Muscle layer of colon (tissue), 2 donors: ENCODE measurements at regions not wholly inside any gene's neighbourhood (a gene's known extent, or its start where the extent isn't known, plus 50 kb on each side); places are given as distances from the start of the nearest gene placed in this dataset.

Experiments
- H3K27ac ChIP-seq: one replicate; pipeline ENCODE4 v1.7.0; 2013; ENCODE audit warnings: low read depth, mild to moderate bottlenecking, low read length, moderate library complexity
- H3K27me3 ChIP-seq, 2 donors: one replicate each; pipeline ENCODE4 v1.7.0; 2013; ENCODE audit warnings: low read length in 2 of 2, mild to moderate bottlenecking in 2 of 2; ENCODE audit not compliant: insufficient read depth in 2 of 2, control insufficient read depth in 1 of 2
- H3K36me3 ChIP-seq: one replicate; pipeline ENCODE4 v1.7.0; 2013; ENCODE audit warnings: mild to moderate bottlenecking, low read length; ENCODE audit not compliant: insufficient read depth
- H3K4me1 ChIP-seq: one replicate; pipeline ENCODE4 v1.7.0; 2013; ENCODE audit warnings: mild to moderate bottlenecking, low read length; ENCODE audit not compliant: insufficient read depth
- H3K4me3 ChIP-seq, 2 donors: one replicate each; pipeline ENCODE4 v1.7.0; 2013; ENCODE audit warnings: low read length in 2 of 2, low read depth in 1 of 2, mild to moderate bottlenecking in 1 of 2, moderate library complexity in 1 of 2
- H3K9ac ChIP-seq: one replicate; pipeline ENCODE4 v1.7.0; 2013; ENCODE audit warnings: low read length
- H3K9me3 ChIP-seq: one replicate; pipeline ENCODE4 v1.7.0; 2013; ENCODE audit warnings: mild to moderate bottlenecking, low read length
- donor health status: abdominal sarcoma.
- donor health status: Adenocarcinoma of cecum.

DNA sequence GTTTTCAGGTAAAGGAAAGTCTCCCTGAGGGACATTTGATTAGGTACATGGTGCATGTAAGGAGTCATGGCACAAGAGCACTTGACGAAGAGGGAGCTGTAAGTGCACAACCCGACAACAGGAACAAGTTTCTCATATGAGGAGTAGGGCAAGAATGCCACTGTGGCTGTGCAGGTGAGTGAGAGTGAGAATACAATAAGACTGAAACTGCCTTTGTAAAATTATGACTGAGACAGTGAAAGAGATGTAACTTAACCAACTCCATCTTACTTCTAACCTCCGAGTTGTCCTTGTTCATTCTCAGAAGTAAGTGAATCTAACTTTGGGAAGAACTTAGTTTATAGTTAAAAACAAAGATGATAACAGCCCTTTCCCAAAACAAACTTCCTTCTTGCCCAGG is 1025.8 kb upstream of the CNTNAP5 start:
- no peak overlapping the region for H3K9ac ChIP-seq
- H3K27ac ChIP-seq, result no peak overlapping the region
- H3K27me3 ChIP-seq, result no peaks in the 10 kb centered on the region
- H3K4me1 ChIP-seq, result no peaks in the 10 kb centered on the region
- H3K36me3 ChIP-seq, result no peaks in the 10 kb centered on the region
- H3K9me3 ChIP-seq, result no peaks in the 10 kb centered on the region
- no peak overlapping the region for H3K4me3 ChIP-seq

DNA sequence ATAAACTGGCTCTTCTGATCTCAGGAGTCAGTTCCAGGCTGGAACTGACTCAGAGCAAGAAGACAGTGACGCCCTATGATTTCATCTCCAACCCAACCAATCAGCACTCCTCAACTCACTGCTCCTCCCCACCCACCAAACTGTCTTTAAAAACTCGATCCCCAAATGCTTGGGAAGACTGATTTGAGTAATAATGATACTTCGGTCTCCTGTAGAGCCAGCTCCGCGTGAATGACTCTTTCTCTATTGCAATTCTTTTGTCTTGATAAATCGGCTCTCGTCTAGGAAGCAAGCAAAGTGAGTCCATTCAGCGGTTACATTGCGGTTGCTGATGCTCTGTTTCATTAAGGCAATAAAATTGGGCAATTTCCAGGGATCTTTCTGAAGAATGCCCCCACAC is 1025.3 kb upstream of the CNTNAP5 start:
- Histone ChIP-seq H3K27me3 (no peaks in the 10 kb centered on the region), H3K36me3 (no peaks in the 10 kb centered on the region), H3K9ac (no peak overlapping the region), H3K9me3 (no peaks in the 10 kb centered on the region), H3K4me3 (no peak overlapping the region), H3K27ac (no peak overlapping the region), H3K4me1 (no peaks in the 10 kb centered on the region)

DNA sequence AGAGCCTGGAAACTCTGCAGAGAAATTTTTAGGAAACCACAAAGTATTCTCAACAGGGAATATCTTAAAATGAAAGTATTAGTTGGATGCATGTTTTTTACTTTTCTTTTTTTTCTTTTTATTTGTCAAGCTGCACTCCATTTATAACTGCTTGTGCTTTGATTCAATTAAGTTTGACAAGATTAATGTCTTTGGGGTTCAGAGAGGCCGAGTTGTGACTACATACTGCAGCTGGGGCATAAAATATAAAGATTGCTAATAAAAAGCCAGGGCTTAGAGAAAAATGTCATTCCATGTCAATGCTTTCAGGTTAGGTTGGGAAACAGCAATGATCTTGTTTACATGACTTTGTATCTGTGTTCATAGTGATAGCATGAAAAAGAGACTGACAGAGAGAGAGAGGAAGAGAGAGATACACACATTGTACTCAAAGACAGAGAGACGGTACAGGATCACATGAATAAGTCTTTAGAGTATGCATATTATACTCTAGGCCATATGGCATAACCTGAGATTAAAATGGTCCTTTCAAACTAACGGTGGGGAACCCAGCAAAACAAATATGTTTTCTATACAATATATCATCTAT is 1022.3 kb upstream of the CNTNAP5 start:
- Histone ChIP-seq H3K27me3 (no peaks in the 10 kb centered on the region), H3K9ac (no peak overlapping the region), H3K4me1 (no peaks in the 10 kb centered on the region), H3K27ac (no peak overlapping the region), H3K9me3 (peaks cover 3% of the 10 kb centered on the region), H3K4me3 (no peak overlapping the region), H3K36me3 (no peaks in the 10 kb centered on the region)

DNA sequence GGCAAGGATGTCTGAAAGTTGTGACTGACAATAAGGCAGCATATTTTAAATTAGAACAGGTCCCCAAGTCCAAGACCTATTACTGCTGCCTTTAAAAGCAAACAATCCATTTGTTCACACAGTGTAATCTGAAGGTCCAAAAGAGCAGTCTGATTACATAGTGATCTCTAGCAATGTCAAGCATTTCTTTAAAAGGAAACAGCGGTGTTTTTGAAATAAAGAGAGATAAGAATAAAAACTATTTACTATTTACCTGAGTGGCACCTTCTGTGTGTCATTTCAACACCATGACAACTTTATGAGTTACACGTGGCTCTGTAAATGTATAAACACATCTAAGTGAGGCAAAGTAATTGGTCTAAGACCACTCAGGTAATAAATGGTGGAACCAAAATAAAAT is 1009.9 kb upstream of the CNTNAP5 start:
- no peak overlapping the region for H3K27ac ChIP-seq
- H3K4me1 ChIP-seq, result no peaks in the 10 kb centered on the region
- no peak overlapping the region for H3K9ac ChIP-seq
- H3K36me3 ChIP-seq, result no peaks in the 10 kb centered on the region
- H3K27me3 ChIP-seq, result no peaks in the 10 kb centered on the region
- no peaks in the 10 kb centered on the region for H3K9me3 ChIP-seq
- no peak overlapping the region for H3K4me3 ChIP-seq

DNA sequence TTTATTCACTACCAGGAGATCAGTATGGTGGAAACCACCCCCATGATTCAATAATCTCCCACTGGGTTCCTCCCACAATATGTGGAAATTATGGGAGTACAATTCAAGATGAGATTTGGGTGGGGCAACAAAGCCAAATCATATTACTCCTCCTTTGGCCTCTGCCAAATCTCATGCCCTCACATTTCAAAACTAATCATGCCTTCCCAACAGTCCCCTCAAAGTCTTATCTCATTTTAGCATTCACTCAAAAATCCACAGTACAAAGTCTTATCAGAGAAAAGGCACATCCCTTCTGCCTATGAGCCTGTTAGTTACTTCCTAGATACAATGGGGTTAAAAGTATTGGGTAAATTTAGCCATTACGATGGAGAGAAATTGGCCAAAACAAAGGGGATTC is 989.5 kb upstream of the CNTNAP5 start:
- H3K27me3 ChIP-seq, result no peaks in the 10 kb centered on the region
- no peak overlapping the region for H3K27ac ChIP-seq
- no peak overlapping the region for H3K9ac ChIP-seq
- H3K4me3 ChIP-seq, result no peak overlapping the region
- H3K4me1 ChIP-seq, result no peaks in the 10 kb centered on the region
- H3K36me3 ChIP-seq, result no peaks in the 10 kb centered on the region
- no peaks in the 10 kb centered on the region for H3K9me3 ChIP-seq

DNA sequence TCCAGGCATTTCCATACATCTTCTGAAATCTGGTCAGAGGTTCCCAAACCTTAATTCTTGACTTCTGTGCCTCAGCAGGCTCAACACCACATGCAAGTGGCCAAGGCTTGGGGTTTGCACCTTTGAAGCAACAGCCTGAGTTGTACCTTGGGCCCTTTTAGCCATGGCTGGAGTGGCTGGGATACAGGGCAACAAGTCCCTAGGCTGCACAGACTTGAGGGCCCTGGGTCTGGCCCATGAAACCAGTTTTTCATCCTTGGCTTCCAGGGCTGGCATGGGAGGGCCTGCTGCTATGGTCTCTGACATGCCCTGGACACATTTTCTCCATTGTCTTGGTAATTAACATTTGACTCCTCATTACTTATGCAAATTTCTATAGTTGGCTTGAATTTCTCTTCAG is 988.8 kb upstream of the CNTNAP5 start:
- Histone ChIP-seq H3K36me3 (no peaks in the 10 kb centered on the region), H3K9me3 (no peaks in the 10 kb centered on the region), H3K27me3 (no peaks in the 10 kb centered on the region)

DNA sequence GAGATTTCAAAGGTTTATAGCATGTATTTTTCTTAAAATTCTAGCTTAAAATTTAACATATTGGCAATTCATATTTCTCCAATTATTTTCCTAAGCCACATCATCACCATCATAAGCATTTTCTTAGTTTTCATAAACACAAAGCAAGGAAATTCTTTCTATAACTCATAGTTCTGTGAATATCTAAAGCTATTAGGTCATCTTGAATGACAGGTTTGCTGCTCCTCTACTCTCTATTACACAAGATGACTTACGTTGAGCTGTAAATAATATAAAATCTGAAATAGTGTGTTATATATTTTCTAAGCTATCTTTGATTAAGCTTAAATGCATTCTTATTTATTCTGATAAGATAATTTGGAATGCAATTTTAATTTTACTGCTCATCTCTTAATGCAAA is 984.6 kb upstream of the CNTNAP5 start:
- H3K9me3 ChIP-seq, result no peaks in the 10 kb centered on the region
- H3K27me3 ChIP-seq, result no peaks in the 10 kb centered on the region
- no peak overlapping the region for H3K27ac ChIP-seq
- no peaks in the 10 kb centered on the region for H3K4me1 ChIP-seq
- no peaks in the 10 kb centered on the region for H3K36me3 ChIP-seq
- no peak overlapping the region for H3K9ac ChIP-seq
- no peak overlapping the region for H3K4me3 ChIP-seq

More for the DNA sequence above, 988.8 kb upstream of the CNTNAP5 start:
- no peaks in the 10 kb centered on the region for H3K4me1 ChIP-seq
- H3K9ac ChIP-seq, result no peak overlapping the region
- H3K4me3 ChIP-seq, result no peak overlapping the region
- no peak overlapping the region for H3K27ac ChIP-seq

DNA sequence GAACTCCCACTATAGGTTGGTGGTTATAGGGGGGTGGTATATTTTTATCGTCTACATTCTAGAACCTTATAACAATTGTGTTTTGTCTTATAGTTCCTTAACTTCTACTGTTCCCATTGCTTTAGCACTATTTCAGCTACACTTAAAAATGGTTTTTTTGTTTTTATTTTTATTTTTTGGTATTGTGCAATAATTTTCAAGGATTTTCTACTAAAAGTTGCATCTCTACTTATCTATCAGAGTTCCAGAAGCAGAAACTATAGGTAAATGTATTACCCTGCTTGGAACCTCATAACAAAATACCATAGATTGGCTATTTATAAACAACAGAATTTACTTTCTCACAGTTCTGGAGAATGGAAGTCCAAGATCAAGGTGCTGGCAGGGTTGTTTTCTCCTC is 981.6 kb upstream of the CNTNAP5 start:
- Histone ChIP-seq H3K36me3 (no peaks in the 10 kb centered on the region), H3K9ac (no peak overlapping the region), H3K4me1 (no peaks in the 10 kb centered on the region), H3K27me3 (no peaks in the 10 kb centered on the region), H3K27ac (no peak overlapping the region), H3K9me3 (no peaks in the 10 kb centered on the region), H3K4me3 (no peak overlapping the region)

DNA sequence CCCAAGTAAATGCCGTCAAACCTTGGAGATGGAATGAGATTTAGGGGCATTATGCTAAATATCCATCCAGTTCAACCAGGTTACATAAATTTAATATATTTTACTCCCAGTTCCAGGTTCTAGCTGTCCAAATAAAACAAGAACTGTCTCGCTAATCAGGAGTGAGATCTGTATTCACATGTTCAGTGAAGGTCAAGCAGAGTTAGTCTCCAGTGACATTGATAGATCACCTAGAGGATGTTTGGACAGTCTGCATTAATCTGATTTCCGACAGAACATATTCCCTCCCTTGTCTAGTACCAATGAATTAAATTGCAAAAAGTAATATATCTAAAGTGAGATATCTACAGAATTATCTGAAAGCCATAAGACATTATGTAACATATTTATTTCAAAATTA is 979.4 kb upstream of the CNTNAP5 start:
- Histone ChIP-seq H3K36me3 (no peaks in the 10 kb centered on the region), H3K9ac (no peak overlapping the region), H3K9me3 (no peaks in the 10 kb centered on the region), H3K27ac (no peak overlapping the region), H3K27me3 (no peaks in the 10 kb centered on the region), H3K4me1 (no peaks in the 10 kb centered on the region), H3K4me3 (no peak overlapping the region)

DNA sequence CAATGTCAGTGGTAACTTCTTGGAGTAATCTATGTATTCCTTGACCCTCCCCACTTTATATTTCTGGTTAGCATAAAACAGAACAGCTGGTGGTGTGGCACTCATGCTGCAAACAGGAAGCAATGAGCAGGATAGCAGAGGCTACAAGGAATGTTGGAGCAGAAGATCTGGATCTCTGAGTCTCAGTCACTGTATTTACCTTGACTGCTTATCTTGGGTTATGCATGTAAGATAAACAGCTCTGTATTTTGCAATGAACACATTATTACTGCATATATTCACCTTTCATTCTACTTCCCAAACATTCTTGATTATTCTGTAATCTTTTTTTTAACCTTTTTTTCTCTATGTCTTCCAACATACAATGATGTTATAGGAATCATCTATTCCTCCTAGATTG is 977.9 kb upstream of the CNTNAP5 start:
- Histone ChIP-seq H3K9ac (no peak overlapping the region), H3K4me1 (no peaks in the 10 kb centered on the region), H3K4me3 (no peak overlapping the region), H3K27ac (no peak overlapping the region), H3K27me3 (no peaks in the 10 kb centered on the region), H3K9me3 (no peaks in the 10 kb centered on the region), H3K36me3 (no peaks in the 10 kb centered on the region)

DNA sequence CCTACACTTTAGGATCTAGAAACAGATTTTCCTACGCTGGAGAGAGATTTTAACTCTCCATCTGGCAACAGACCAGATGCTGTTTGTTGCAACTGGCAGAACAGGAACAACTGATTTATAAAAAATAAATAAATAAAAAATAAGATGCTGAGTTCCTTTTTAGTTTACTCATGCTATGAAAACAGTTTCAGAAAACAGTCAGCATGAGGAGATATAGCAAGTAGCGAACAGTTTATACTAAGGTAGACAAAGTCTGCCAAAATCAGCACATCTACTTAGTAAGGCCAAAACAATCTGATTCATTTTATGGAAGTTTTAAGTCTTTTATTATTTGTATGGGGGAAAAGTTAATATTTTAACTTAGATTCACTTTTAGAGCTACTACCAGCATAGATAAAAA is 974.0 kb upstream of the CNTNAP5 start:
- H3K9ac ChIP-seq, result no peak overlapping the region
- H3K36me3 ChIP-seq, result no peaks in the 10 kb centered on the region
- no peaks in the 10 kb centered on the region for H3K9me3 ChIP-seq
- H3K27ac ChIP-seq, result no peak overlapping the region
- H3K4me1 ChIP-seq, result no peaks in the 10 kb centered on the region
- H3K27me3 ChIP-seq, result no peaks in the 10 kb centered on the region
- H3K4me3 ChIP-seq, result no peak overlapping the region

DNA sequence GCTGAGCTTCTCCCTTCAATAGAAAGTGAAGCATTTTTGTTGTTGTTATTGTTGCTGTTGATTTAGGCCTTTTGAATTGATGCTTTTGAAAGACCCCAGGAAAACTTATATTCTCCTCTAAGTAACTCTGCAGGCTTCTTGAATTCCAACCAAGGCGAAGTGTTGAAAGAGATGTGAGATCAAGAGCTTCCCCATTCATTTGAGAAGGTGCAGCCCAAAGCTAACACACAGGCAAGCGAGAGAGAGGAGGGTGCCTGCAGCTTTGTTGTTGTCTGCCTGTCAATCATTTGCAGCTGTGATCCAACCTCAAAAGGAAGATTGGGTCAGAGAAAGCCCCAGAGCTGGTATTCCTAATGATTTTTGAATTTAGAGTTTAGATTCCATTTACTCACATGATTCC is 963.6 kb upstream of the CNTNAP5 start:
- no peak overlapping the region for H3K27ac ChIP-seq
- H3K4me3 ChIP-seq, result no peak overlapping the region
- no peaks in the 10 kb centered on the region for H3K27me3 ChIP-seq
- no peaks in the 10 kb centered on the region for H3K4me1 ChIP-seq
- no peaks in the 10 kb centered on the region for H3K36me3 ChIP-seq
- no peaks in the 10 kb centered on the region for H3K9me3 ChIP-seq
- H3K9ac ChIP-seq, result no peak overlapping the region
